SK-N-SH (cell line): ENCODE measurements at regions not wholly inside any gene's neighbourhood (a gene's known extent, or its start where the extent isn't known, plus 50 kb on each side); places are given as distances from the start of the nearest gene placed in this dataset.

Experiments used
- CTCF ChIA-PET: fragments of 300-600, 350-600 bp; formaldehyde crosslinking; extraction: SDS; loops from one replicate; lab custom pipeline; 2021; lab: Yijun Ruan, JAX
- POLR2A ChIA-PET: fragments of 350-600 bp; sonication (Branson Sonifier 250); formaldehyde crosslinking; extraction: SDS; loops from one replicate; lab custom pipeline; 2020; ENCODE audit warnings: antibody characterized with exemption, inconsistent platforms; lab: Yijun Ruan, JAX
- DNase-seq: peaks from one replicate; pipeline ENCODE4 v3.0.0; 2012
- H2AFZ ChIP-seq: fragments of 200-600 bp; sonication (generic); 2 replicates; pipeline ENCODE4 v1.8.1; 2016; ENCODE audit warnings: antibody characterized with exemption, mild to moderate bottlenecking, low read depth
- H3F3A ChIP-seq: fragments of 200-600 bp; sonication (generic); replicated peaks from 2 replicates; pipeline ENCODE3; 2016; ENCODE audit warnings: antibody characterized with exemption, mild to moderate bottlenecking; ENCODE audit not compliant: insufficient read depth
- H3K27ac ChIP-seq, 2 experiments: fragments of 200-500 bp in 1 of 2; fragments of 200-600 bp in 1 of 2; sonication (Bioruptor generic) in 1 of 2; sonication (generic), shearing (Covaris generic) in 1 of 2; 2 replicates each; pipeline versions ENCODE4 v1.5.1 to v1.6.1; 2014 to 2016; ENCODE audit warnings: low read depth in 2 of 2, inconsistent platforms in 1 of 2, low read length in 1 of 2, mild to moderate bottlenecking in 1 of 2, mixed read lengths in 1 of 2
- H3K27me3 ChIP-seq: fragments of 200-600 bp; sonication (generic), shearing (Covaris generic); 2 replicates; pipeline ENCODE4 v1.6.1; 2016; ENCODE audit warnings: mixed run types; ENCODE audit not compliant: insufficient read depth
- H3K36me3 ChIP-seq, 2 experiments: fragments of 200-500 bp in 1 of 2; fragments of 200-600 bp in 1 of 2; sonication (Bioruptor generic) in 1 of 2; sonication (generic) in 1 of 2; replicated peaks in 1 of 2; 2 replicates each; pipeline versions ENCODE3 to v1.5.1; 2014 to 2016; ENCODE audit warnings: low read length in 1 of 2, mild to moderate bottlenecking in 1 of 2; ENCODE audit not compliant: insufficient read depth in 2 of 2, control insufficient read depth in 1 of 2
- H3K4me1 ChIP-seq, 2 experiments: fragments of 200-500 bp in 1 of 2; fragments of 200-600 bp in 1 of 2; sonication (Bioruptor generic) in 1 of 2; sonication (generic), shearing (Covaris generic) in 1 of 2; 2 replicates each; pipeline versions ENCODE4 v1.5.1 to v1.6.1; 2014 to 2016; ENCODE audit warnings: low read depth in 1 of 2, low read length in 1 of 2, mixed run types in 1 of 2; ENCODE audit not compliant: insufficient read depth in 2 of 2, control insufficient read depth in 1 of 2
- H3K4me2 ChIP-seq: fragments of 200-600 bp; sonication (generic), shearing (Covaris generic); 2 replicates; pipeline ENCODE4 v1.6.1; 2017; ENCODE audit warnings: mixed run types
- H3K4me3 ChIP-seq, 2 experiments: fragments of 200-500 bp in 1 of 2; fragments of 200-600 bp in 1 of 2; sonication (Bioruptor generic) in 1 of 2; sonication (generic), shearing (Covaris generic) in 1 of 2; 2 replicates each; pipeline versions ENCODE4 v1.5.1 to v1.8.1; 2014 to 2016; ENCODE audit warnings: low read depth in 2 of 2, inconsistent platforms in 1 of 2, low read length in 1 of 2, mild to moderate bottlenecking in 1 of 2, mixed read lengths in 1 of 2, moderate library complexity in 1 of 2
- H3K79me2 ChIP-seq: fragments of 200-600 bp; sonication (generic); 2 replicates; pipeline ENCODE4 v1.8.1; 2017; ENCODE audit warnings: mild to moderate bottlenecking; ENCODE audit not compliant: insufficient read depth
- H3K9ac ChIP-seq: fragments of 200-600 bp; sonication (generic); 2 replicates; pipeline ENCODE4 v1.6.1; 2017; ENCODE audit warnings: mixed run types
- H3K9me2 ChIP-seq: fragments of 200-600 bp; sonication (generic); 2 replicates; pipeline ENCODE4 v1.6.1; 2017; ENCODE audit warnings: mixed run types
- H3K9me3 ChIP-seq: fragments of 200-600 bp; sonication (generic); 2 replicates; pipeline ENCODE4 v1.6.1; 2017; ENCODE audit warnings: mixed run types, mild to moderate bottlenecking, moderate library complexity
- H4K20me1 ChIP-seq: fragments of 200-600 bp; sonication (generic); 2 replicates; pipeline ENCODE4 v1.6.1; 2017; ENCODE audit warnings: mild to moderate bottlenecking, mixed run types; ENCODE audit not compliant: insufficient read depth
- ELF1 ChIP-seq: IDR thresholded peaks from 2 replicates; pipeline ENCODE4 v1.4.0; 2012
- EP300 ChIP-seq, 2 experiments: IDR thresholded peaks; 2 replicates each; pipeline versions ENCODE4 v1.4.0 to v1.6.1; 2012; ENCODE audit warnings: borderline replicate concordance in 1 of 2, low read depth in 1 of 2, low read length in 1 of 2
- EZH2phosphoT487 ChIP-seq: fragments of 200-600 bp; sonication (generic); IDR thresholded peaks from 2 replicates; pipeline ENCODE4 v1.6.1; 2017; ENCODE audit warnings: low read depth, mixed run types, mild to moderate bottlenecking, antibody characterized with exemption, moderate library complexity, borderline replicate concordance
- FOSL2 ChIP-seq: IDR thresholded peaks from 2 replicates; pipeline ENCODE4 v1.4.0; 2012; ENCODE audit warnings: low read depth, mild to moderate bottlenecking, moderate library complexity, borderline replicate concordance
- FOXJ3 ChIP-seq: sonication (generic); formaldehyde crosslinking; IDR thresholded peaks from 2 replicates; pipeline ENCODE4 v1.5.1; 2020; ENCODE audit warnings: mild to moderate bottlenecking, missing genetic modification reagents
- FOXM1 ChIP-seq: IDR thresholded peaks from 2 replicates; pipeline ENCODE4 v1.4.0; 2012; ENCODE audit warnings: low read depth, mild to moderate bottlenecking
- GABPA ChIP-seq: IDR thresholded peaks from 2 replicates; pipeline ENCODE4 v1.4.0; 2012; ENCODE audit warnings: low read depth, mild to moderate bottlenecking
- JUND ChIP-seq: IDR thresholded peaks from 2 replicates; pipeline ENCODE4 v1.4.0; 2012
- MAX ChIP-seq: IDR thresholded peaks from 2 replicates; pipeline ENCODE4 v1.4.0; 2012; ENCODE audit warnings: low read depth
- MEF2A ChIP-seq: IDR thresholded peaks from 2 replicates; pipeline ENCODE4 v1.4.0; 2012; ENCODE audit warnings: low read depth, borderline replicate concordance
- MXI1 ChIP-seq: IDR thresholded peaks from 2 replicates; pipeline ENCODE4 v1.6.1; 2012; ENCODE audit warnings: mild to moderate bottlenecking, low read depth, low read length, improper control_type of control experiment
- NFIC ChIP-seq: IDR thresholded peaks from 2 replicates; pipeline ENCODE4 v1.4.0; 2012; ENCODE audit warnings: borderline replicate concordance
- NRF1 ChIP-seq: IDR thresholded peaks from 2 replicates; pipeline ENCODE4 v1.6.1; 2012; ENCODE audit warnings: low read depth, mild to moderate bottlenecking, low read length
- POLR2AphosphoS5 ChIP-seq: IDR thresholded peaks from 2 replicates; pipeline ENCODE4 v1.6.1; 2012; ENCODE audit warnings: low read depth, low read length
- RAD21 ChIP-seq: IDR thresholded peaks from 2 replicates; pipeline ENCODE4 v1.6.1; 2012; ENCODE audit warnings: mild to moderate bottlenecking, low read length
- RCOR1 ChIP-seq: fragments of 150-350 bp; IDR thresholded peaks from 2 replicates; pipeline ENCODE4 v1.6.1; 2017; ENCODE audit warnings: antibody characterized with exemption, low read length
- RFX5 ChIP-seq: IDR thresholded peaks from 2 replicates; pipeline ENCODE4 v1.6.1; 2012; ENCODE audit warnings: mild to moderate bottlenecking, improper control_type of control experiment, low read length
- RXRA ChIP-seq: IDR thresholded peaks from 2 replicates; pipeline ENCODE4 v1.4.0; 2012; ENCODE audit warnings: low read depth, mild to moderate bottlenecking, borderline replicate concordance
- SIN3A ChIP-seq: IDR thresholded peaks from 2 replicates; pipeline ENCODE4 v1.6.1; 2012; ENCODE audit warnings: low read depth, mild to moderate bottlenecking, low read length, moderate library complexity, borderline replicate concordance
- TAF1 ChIP-seq: IDR thresholded peaks from 2 replicates; pipeline ENCODE4 v1.6.1; 2012; ENCODE audit warnings: low read depth, mild to moderate bottlenecking, low read length, moderate library complexity, borderline replicate concordance
- TEAD4 ChIP-seq: IDR thresholded peaks from 2 replicates; pipeline ENCODE4 v1.4.0; 2012; ENCODE audit warnings: mild to moderate bottlenecking, borderline replicate concordance; ENCODE audit not compliant: insufficient read depth
- USF2 ChIP-seq: fragments of 150-350 bp; IDR thresholded peaks from 2 replicates; pipeline ENCODE4 v1.6.1; 2017; ENCODE audit warnings: antibody characterized with exemption, low read length, low read depth, borderline replicate concordance
- YY1 ChIP-seq: IDR thresholded peaks from 2 replicates; pipeline ENCODE4 v1.4.0; 2012; ENCODE audit warnings: low read depth, mild to moderate bottlenecking
- WGBS: methylation state at CpG from one replicate; pipeline ENCODE4 v1.1.6; 2017; ENCODE audit warnings: low lambda C conversion rate; 5-methylcytosine and 5-hydroxymethylcytosine counted together
- TF ChIP-seq, protein P1 (sequence below): IDR thresholded peaks from 2 replicates; pipeline ENCODE4 v1.6.1; 2012; ENCODE audit warnings: mild to moderate bottlenecking, low read depth, low read length, moderate library complexity
- TF ChIP-seq, protein P2 (sequence below): IDR thresholded peaks from 2 replicates; pipeline ENCODE4 v1.4.0; 2012; ENCODE audit warnings: low read depth, borderline replicate concordance
- TF ChIP-seq, protein P3 (sequence below): IDR thresholded peaks from 2 replicates; pipeline ENCODE4 v1.4.0; 2012; ENCODE audit warnings: low read depth, borderline replicate concordance

DNA sequence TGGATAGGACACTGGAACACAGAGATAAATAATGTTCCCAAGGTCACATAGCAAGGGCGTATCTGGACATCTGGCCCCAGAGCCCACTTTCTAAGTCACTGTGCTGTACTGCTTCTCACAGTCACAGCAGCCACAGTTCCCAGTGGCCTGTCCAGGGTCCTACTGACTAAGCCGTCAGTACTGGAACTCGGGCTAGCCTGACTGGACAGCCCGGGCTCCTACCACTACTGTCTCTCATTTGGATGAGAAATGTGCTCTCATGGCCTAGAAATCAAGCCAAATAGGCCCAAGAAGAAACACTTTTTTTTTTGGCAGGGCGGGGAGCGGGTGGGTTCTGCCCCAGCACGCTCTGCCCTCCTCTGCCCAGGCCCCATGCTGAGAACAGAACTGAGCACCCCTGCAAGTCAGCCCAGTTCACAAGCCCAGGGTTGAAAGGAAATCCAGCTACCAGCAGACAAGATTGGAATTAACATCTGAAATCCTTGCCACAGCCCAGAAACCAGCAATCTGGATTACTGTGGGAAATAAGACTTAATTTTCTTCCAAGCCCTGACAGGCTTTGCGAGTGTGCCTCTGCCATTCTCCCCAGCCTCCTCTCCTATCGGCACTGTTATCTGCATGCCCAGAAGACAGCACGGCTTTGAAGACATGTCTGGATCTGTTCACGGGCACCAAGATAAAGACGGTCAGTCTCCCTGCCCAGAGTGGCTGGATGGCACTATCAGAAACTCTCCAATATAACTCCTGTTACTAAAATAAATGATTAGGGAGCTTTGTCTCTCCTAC is 182.9 kb upstream of the NCAM1 start:
- peaks cover 10 to 57% of the 10 kb centered on the region in 2 experiments for H3K4me1 ChIP-seq
- H3F3A ChIP-seq: peaks cover 4% of the 10 kb centered on the region
- H3K9ac ChIP-seq: no peak overlapping the region
- DNase-seq: peak; percentile 70
- H3K36me3 ChIP-seq: no peaks in the 10 kb centered on the region
- ChIA-PET CTCF (interaction anchor here (0.9 to 3.3 kb wide), 5 partner anchors 18 to 511 kb away, joined by 4 to 27 read pairs (median 6); no protein-coding TSS in a partner anchor), POLR2A (interaction anchor here (1.0 to 2.5 kb wide), 3 partner anchors 27 to 190 kb away, joined by 3 to 11 read pairs (median 5); no protein-coding TSS in a partner anchor)
- H3K9me2 ChIP-seq: no peaks in the 10 kb centered on the region
- no peak overlapping the region for H2AFZ ChIP-seq
- H3K4me2 ChIP-seq: no peak overlapping the region
- no peak overlapping the region for H3K4me3 ChIP-seq
- H3K79me2 ChIP-seq: no peaks in the 10 kb centered on the region
- 70% methylated on average over 11 of the region's 12 CpGs for WGBS
- H3K9me3 ChIP-seq: no peaks in the 10 kb centered on the region
- H3K27ac ChIP-seq: peak overlapping the region; percentile 22 to 99; a peak in 3 of 4 replicates
- no peaks in the 10 kb centered on the region for H4K20me1 ChIP-seq
- H3K27me3 ChIP-seq: no peaks in the 10 kb centered on the region
- no peak for TF ChIP-seq ELF1
- no peak for TF ChIP-seq POLR2AphosphoS5
- TF ChIP-seq, protein P1, sequence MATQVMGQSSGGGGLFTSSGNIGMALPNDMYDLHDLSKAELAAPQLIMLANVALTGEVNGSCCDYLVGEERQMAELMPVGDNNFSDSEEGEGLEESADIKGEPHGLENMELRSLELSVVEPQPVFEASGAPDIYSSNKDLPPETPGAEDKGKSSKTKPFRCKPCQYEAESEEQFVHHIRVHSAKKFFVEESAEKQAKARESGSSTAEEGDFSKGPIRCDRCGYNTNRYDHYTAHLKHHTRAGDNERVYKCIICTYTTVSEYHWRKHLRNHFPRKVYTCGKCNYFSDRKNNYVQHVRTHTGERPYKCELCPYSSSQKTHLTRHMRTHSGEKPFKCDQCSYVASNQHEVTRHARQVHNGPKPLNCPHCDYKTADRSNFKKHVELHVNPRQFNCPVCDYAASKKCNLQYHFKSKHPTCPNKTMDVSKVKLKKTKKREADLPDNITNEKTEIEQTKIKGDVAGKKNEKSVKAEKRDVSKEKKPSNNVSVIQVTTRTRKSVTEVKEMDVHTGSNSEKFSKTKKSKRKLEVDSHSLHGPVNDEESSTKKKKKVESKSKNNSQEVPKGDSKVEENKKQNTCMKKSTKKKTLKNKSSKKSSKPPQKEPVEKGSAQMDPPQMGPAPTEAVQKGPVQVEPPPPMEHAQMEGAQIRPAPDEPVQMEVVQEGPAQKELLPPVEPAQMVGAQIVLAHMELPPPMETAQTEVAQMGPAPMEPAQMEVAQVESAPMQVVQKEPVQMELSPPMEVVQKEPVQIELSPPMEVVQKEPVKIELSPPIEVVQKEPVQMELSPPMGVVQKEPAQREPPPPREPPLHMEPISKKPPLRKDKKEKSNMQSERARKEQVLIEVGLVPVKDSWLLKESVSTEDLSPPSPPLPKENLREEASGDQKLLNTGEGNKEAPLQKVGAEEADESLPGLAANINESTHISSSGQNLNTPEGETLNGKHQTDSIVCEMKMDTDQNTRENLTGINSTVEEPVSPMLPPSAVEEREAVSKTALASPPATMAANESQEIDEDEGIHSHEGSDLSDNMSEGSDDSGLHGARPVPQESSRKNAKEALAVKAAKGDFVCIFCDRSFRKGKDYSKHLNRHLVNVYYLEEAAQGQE: no peak
- no peak for TF ChIP-seq NRF1
- no peak for TF ChIP-seq YY1
- TF ChIP-seq, protein P2, sequence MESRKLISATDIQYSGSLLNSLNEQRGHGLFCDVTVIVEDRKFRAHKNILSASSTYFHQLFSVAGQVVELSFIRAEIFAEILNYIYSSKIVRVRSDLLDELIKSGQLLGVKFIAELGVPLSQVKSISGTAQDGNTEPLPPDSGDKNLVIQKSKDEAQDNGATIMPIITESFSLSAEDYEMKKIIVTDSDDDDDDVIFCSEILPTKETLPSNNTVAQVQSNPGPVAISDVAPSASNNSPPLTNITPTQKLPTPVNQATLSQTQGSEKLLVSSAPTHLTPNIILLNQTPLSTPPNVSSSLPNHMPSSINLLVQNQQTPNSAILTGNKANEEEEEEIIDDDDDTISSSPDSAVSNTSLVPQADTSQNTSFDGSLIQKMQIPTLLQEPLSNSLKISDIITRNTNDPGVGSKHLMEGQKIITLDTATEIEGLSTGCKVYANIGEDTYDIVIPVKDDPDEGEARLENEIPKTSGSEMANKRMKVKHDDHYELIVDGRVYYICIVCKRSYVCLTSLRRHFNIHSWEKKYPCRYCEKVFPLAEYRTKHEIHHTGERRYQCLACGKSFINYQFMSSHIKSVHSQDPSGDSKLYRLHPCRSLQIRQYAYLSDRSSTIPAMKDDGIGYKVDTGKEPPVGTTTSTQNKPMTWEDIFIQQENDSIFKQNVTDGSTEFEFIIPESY: no peak
- peak in 1 of 2 experiments; percentile 82; a peak in 2 of 4 replicates for TF ChIP-seq EP300 (IDR thresholded peaks at IDR 0.05; ENCODE audit: borderline replicate concordance in 1 of 2, low read depth in 1 of 2, low read length in 1 of 2)
- TF ChIP-seq USF2: no peak
- no peak for TF ChIP-seq GABPA
- TF ChIP-seq FOXM1: no peak
- TF ChIP-seq, protein P3, sequence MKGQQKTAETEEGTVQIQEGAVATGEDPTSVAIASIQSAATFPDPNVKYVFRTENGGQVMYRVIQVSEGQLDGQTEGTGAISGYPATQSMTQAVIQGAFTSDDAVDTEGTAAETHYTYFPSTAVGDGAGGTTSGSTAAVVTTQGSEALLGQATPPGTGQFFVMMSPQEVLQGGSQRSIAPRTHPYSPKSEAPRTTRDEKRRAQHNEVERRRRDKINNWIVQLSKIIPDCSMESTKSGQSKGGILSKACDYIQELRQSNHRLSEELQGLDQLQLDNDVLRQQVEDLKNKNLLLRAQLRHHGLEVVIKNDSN: no peak
- TF ChIP-seq RFX5: no peak
- no peak for TF ChIP-seq MAX
- no peak for TF ChIP-seq NFIC
- no peak for TF ChIP-seq TAF1
- TF ChIP-seq MEF2A: no peak
- TF ChIP-seq MXI1: peak; percentile 59; the same call in 1 of the 2 replicates
- TF ChIP-seq FOSL2: no peak
- no peak for TF ChIP-seq SIN3A
- TF ChIP-seq TEAD4: no peak
- peak; percentile 86 for TF ChIP-seq RCOR1
- TF ChIP-seq JUND: no peak
- TF ChIP-seq EZH2phosphoT487: no peak
- peak; percentile 25; the same call in 1 of the 2 replicates for TF ChIP-seq RAD21
- TF ChIP-seq RXRA: no peak
- TF ChIP-seq FOXJ3 (CRISPR knock-in tag): 0 out of 2 replicates have a peak, but pooled peaks have one; percentile 58
